Endodermal cell (in vitro differentiated cells): ENCODE measurements at regions not wholly inside any gene's neighbourhood (a gene's known extent, or its start where the extent isn't known, plus 50 kb on each side); places are given as distances from the start of the nearest gene placed in this dataset.

ENCODE experiments used
- DNase-seq: peaks from one replicate; pipeline ENCODE4 v3.0.0-alpha.2; 2017
- H3K27ac ChIP-seq: 2 replicates; pipeline ENCODE4 v1.5.1; 2013; ENCODE audit warnings: mild to moderate bottlenecking, low read depth, low read length, moderate library complexity
- H3K27me3 ChIP-seq: 2 replicates; pipeline ENCODE4 v1.6.1; 2013; ENCODE audit warnings: mild to moderate bottlenecking, low read length, moderate library complexity; ENCODE audit not compliant: insufficient read depth, control insufficient read depth, poor library complexity, severe bottlenecking
- H3K36me3 ChIP-seq: 2 replicates; pipeline ENCODE4 v1.7.0; 2013; ENCODE audit warnings: mild to moderate bottlenecking, low read length, moderate library complexity; ENCODE audit not compliant: control insufficient read depth, insufficient read depth
- H3K4me1 ChIP-seq: one replicate; pipeline ENCODE4 v1.7.0; 2013; ENCODE audit warnings: low read length; ENCODE audit not compliant: control insufficient read depth, insufficient read depth
- H3K4me3 ChIP-seq: 2 replicates; pipeline ENCODE4 v1.5.1; 2013; ENCODE audit warnings: mild to moderate bottlenecking, low read length, moderate library complexity
- H3K9ac ChIP-seq: 2 replicates; pipeline ENCODE4 v1.6.1; 2013; ENCODE audit warnings: mild to moderate bottlenecking, low read length, moderate library complexity; ENCODE audit not compliant: poor library complexity, severe bottlenecking; ENCODE audit errors: extremely low read depth
- H3K9me3 ChIP-seq: 2 replicates; pipeline ENCODE4 v1.6.1; 2013; ENCODE audit warnings: mild to moderate bottlenecking, low read length, moderate library complexity; ENCODE audit not compliant: control insufficient read depth
- H3K27ac Mint-ChIP-seq: 2 replicates; pipeline ENCODE4 v1.8.0; 2020; ENCODE audit warnings: mixed read lengths
- H3K27me3 Mint-ChIP-seq: 2 replicates; pipeline ENCODE4 v1.8.0; 2021; ENCODE audit warnings: mild to moderate bottlenecking, mixed read lengths; ENCODE audit not compliant: insufficient read depth
- H3K36me3 Mint-ChIP-seq: 2 replicates; pipeline ENCODE4 v1.8.0; 2020; ENCODE audit warnings: low read depth, mixed read lengths
- H3K4me1 Mint-ChIP-seq: 2 replicates; pipeline ENCODE4 v1.8.0; 2020; ENCODE audit warnings: mixed read lengths
- H3K4me3 Mint-ChIP-seq: 2 replicates; pipeline ENCODE4 v1.8.0; 2020; ENCODE audit warnings: mild to moderate bottlenecking, moderate library complexity, mixed read lengths
- H3K9me3 Mint-ChIP-seq: 2 replicates; pipeline ENCODE4 v1.8.0; 2020; ENCODE audit warnings: mild to moderate bottlenecking, mixed read lengths
- WGBS, 2 experiments: methylation state at CpG; one replicate each; pipeline versions ENCODE4 v1.1.5 to v1.1.7; 2013; ENCODE audit warnings: missing lambda C conversion rate in 2 of 2, mixed read lengths in 1 of 2; ENCODE audit not compliant: insufficient coverage in 1 of 2, insufficient read length in 1 of 2; 5-methylcytosine and 5-hydroxymethylcytosine counted together
- TF ChIP-seq, protein P1 (sequence below): fragments of 200-600 bp; sonication (generic); conservative IDR thresholded peaks from 2 replicates; pipeline ENCODE4 v1.5.0; 2021; ENCODE audit warnings: antibody characterized with exemption, mild to moderate bottlenecking

DNA sequence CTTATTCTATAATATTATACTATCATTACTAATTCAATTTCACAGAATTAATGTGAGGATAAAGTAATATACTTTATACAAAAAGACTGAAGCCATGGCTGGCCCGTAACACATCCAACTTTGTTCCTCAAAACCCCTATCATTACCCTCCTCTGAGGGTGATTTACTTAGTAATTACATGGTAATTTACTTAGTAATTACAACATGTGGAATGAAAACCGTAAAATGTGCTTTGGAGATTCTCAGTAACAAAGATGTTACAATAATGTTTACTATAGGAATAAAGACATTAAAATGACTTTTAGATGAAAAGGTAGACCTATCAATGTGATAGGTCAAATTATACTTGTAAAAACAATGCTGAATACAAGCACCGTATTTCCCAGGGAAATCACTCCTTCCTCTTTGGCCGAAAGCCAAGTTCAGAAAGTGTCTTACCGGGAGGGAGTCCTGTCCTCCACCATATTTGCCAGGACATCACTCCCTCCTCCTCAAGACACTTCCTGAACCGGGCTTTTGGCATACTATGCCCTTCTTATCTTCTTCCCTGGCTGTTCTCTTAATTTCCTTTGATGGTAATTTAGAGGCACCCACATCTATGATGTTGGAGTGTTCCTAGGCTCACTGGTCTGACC, 1047.8 kb downstream of the SOCS6 start:
- Mint-ChIP-seq H3K27ac (no peak overlapping the region), H3K9me3 (no peaks in the 10 kb centered on the region), H3K27me3 (no peaks in the 10 kb centered on the region), H3K4me1 (no peaks in the 10 kb centered on the region), H3K4me3 (no peak overlapping the region), H3K36me3 (no peaks in the 10 kb centered on the region)
- no peaks in the 10 kb centered on the region for H3K27me3 ChIP-seq
- no peak overlapping the region for H3K27ac ChIP-seq
- peaks cover 40% of the 10 kb centered on the region for H3K9me3 ChIP-seq
- H3K36me3 ChIP-seq: no peaks in the 10 kb centered on the region
- no peak for DNase-seq
- no peak overlapping the region for H3K4me3 ChIP-seq
- no peaks in the 10 kb centered on the region for H3K4me1 ChIP-seq
- H3K9ac ChIP-seq: no peak overlapping the region
- 79 to 80% methylated on average over 4 to 5 of the region's 6 CpGs for WGBS, 2 experiments
- TF ChIP-seq, protein P1, sequence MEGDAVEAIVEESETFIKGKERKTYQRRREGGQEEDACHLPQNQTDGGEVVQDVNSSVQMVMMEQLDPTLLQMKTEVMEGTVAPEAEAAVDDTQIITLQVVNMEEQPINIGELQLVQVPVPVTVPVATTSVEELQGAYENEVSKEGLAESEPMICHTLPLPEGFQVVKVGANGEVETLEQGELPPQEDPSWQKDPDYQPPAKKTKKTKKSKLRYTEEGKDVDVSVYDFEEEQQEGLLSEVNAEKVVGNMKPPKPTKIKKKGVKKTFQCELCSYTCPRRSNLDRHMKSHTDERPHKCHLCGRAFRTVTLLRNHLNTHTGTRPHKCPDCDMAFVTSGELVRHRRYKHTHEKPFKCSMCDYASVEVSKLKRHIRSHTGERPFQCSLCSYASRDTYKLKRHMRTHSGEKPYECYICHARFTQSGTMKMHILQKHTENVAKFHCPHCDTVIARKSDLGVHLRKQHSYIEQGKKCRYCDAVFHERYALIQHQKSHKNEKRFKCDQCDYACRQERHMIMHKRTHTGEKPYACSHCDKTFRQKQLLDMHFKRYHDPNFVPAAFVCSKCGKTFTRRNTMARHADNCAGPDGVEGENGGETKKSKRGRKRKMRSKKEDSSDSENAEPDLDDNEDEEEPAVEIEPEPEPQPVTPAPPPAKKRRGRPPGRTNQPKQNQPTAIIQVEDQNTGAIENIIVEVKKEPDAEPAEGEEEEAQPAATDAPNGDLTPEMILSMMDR: no peak

DNA sequence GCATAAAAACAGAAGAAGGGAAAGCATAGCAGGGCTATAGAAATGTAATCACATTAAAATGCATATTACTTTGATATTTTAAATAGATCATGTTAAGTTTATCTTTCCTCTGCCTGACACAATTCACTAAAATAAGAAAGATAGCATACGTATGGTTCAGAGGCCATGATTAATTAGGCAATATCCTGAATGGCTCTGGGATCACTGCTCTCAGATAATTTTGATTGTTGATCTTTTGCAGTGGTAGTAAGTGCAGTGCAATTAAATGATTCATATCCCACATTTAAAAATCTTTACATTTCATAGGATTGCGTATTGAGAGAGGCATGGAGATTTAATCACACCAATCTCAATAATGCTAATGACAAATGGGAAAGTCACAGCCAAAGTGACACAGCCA, 1040.7 kb downstream of the SOCS6 start:
- peaks cover 5% of the 10 kb centered on the region for H3K4me1 Mint-ChIP-seq
- 83 to 90% methylated on average over 1 to 2 of the region's 2 CpGs for WGBS, 2 experiments
- no peaks in the 10 kb centered on the region for H3K36me3 Mint-ChIP-seq
- Histone ChIP-seq H3K27ac (no peak overlapping the region), H3K27me3 (no peaks in the 10 kb centered on the region), H3K4me1 (no peaks in the 10 kb centered on the region), H3K4me3 (no peak overlapping the region), H3K9ac (no peak overlapping the region), H3K9me3 (peaks cover 73% of the 10 kb centered on the region), H3K36me3 (no peaks in the 10 kb centered on the region)
- no peak for DNase-seq
- no peaks in the 10 kb centered on the region for H3K9me3 Mint-ChIP-seq
- H3K4me3 Mint-ChIP-seq: no peak overlapping the region
- H3K27ac Mint-ChIP-seq: no peak overlapping the region
- H3K27me3 Mint-ChIP-seq: peaks cover 6% of the 10 kb centered on the region
- TF ChIP-seq, protein P1: no peak

DNA sequence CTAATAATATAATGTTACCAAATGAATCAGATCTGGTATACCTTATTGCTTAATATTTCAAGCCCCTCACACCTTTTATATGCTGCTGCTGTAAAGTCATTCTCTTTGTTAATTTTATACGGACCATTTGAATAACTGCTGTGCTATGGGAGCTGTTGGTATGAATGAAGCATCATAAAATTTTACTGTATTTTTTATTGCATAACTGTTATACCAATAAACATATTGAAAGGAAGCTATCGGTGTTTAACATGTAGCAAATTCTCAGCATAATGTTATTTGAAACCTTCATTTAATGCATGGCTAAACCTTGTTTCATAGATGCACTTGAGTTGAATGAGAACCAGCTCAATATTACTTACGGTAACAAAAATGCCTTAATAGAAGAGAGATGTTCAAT, 1040.3 kb downstream of the SOCS6 start:
- Mint-ChIP-seq H3K27ac (no peak overlapping the region), H3K4me1 (peaks cover 5% of the 10 kb centered on the region), H3K9me3 (no peaks in the 10 kb centered on the region), H3K4me3 (no peak overlapping the region), H3K36me3 (no peaks in the 10 kb centered on the region), H3K27me3 (peaks cover 9% of the 10 kb centered on the region)
- H3K4me1 ChIP-seq: no peaks in the 10 kb centered on the region
- WGBS, 2 experiments: 98 to 100% methylated on average over 2 of the region's 3 CpGs
- no peaks in the 10 kb centered on the region for H3K27me3 ChIP-seq
- no peak overlapping the region for H3K9ac ChIP-seq
- H3K27ac ChIP-seq: no peak overlapping the region
- H3K4me3 ChIP-seq: no peak overlapping the region
- peaks cover 77% of the 10 kb centered on the region for H3K9me3 ChIP-seq
- TF ChIP-seq, protein P1: no peak
- no peaks in the 10 kb centered on the region for H3K36me3 ChIP-seq
- DNase-seq: no peak
